NCI-H446 treated with DMSO at 0.1 percent for 48 hours (cell line): ENCODE measurements at regions not wholly inside any gene's neighbourhood (a gene's known extent, or its start where the extent isn't known, plus 50 kb on each side); places are given as distances from the start of the nearest gene placed in this dataset.

ENCODE experiments used
- DNase-seq: peaks from one replicate; lab custom pipeline; 2025; lab: John Stamatoyannopoulos, UW

DNA sequence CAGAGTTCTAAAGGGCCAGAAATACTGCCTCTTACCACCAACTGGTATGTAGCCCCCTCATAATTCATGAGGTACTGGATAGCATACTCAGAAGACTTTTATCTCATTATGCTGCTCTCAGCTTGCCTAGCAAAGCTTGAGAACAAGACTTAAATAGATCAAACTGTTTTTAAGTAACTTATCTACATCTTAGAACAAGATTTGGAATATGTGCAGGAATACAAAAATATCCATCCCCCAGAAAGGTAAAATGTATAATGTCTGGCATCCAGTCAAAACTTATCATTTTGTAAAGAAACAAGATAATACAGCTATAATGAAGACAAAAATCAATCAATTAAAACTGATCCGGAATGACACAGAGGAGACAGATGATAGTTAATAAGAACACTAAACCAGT is 400.4 kb upstream of the TGFBR2 start:
- no peak for DNase-seq

DNA sequence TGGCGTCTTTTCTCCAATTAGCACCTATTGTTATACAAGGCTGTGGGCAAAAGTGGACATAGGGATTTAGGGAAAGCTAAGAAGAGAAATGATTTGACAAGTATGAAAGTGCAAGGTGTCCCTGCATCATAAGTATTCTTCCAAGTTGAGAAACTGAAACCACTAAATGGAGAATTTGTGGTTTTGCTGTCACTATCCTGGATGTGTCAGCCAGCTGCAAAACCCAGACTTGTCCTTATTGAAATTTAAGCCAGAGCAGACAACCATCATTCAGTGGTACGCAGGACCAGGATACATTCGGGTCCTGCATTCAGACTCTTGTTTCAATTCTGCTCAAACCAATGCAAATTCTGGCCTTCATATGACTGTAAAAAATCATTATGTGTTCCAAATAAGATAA is 384.8 kb upstream of the TGFBR2 start:
- no peak for DNase-seq

DNA sequence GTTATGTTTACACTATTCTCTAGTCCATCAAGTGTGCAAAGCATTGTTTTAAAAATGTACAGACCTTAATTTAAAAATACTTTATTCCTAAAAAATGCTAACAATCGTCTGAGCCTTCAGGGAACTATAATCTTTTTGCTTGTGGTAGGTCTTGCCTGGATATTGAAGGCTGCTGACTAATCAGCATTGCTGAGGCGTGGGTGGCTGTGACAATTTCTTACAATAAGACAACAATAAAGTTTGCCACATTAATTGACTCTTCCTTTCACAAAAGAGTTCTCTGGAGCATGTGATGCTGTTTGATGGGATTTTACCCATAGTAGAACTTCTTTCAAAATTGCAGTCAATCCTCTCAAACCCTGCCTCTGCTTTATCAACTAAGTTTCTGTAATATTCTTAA is 384.0 kb upstream of the TGFBR2 start:
- no peak for DNase-seq

DNA sequence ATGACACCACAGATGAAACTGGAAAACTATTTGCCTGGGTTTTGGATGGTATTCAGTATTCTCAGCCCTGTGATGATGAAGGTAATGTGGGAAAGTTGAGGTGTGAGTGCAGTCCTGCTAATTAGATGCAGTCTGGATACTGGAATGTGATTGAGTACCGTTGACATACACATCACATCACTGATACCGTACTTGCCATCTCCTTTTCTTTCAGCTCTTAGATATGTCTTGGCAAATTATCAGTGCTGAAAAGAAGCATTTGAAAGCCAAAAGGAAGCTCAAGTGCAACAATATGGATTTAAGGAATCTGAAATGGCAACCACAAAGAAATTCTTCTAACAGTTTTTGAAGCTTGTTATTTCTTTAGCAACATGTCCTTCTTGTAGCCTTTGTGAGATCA is 381.4 kb upstream of the TGFBR2 start:
- no peak for DNase-seq

DNA sequence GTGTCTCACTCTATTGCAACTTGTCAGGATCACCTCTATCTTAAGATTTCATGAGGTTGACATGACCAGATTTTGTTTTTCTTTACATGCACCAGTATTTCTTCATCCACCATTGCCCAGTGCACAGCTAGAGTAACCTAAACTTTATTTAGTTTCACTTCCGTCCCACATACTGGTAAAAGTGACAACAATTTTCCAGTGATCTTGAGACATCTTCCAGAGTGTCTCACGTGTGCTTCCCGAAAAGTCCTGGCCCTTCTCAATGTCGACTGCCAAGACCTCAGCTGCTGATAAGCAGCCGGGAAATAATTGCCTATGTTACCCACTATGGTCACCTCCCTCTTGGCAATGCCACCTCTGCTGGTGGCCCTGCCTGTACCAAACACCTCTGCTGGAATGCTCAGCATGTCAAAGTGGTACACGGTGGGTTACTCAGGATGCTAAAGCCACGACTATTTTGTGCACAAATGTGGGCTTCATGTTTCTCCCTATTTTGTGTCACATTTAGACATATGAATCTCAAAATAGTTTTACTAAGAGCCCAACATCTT is 379.7 kb upstream of the TGFBR2 start:
- DNase-seq, result no peak

DNA sequence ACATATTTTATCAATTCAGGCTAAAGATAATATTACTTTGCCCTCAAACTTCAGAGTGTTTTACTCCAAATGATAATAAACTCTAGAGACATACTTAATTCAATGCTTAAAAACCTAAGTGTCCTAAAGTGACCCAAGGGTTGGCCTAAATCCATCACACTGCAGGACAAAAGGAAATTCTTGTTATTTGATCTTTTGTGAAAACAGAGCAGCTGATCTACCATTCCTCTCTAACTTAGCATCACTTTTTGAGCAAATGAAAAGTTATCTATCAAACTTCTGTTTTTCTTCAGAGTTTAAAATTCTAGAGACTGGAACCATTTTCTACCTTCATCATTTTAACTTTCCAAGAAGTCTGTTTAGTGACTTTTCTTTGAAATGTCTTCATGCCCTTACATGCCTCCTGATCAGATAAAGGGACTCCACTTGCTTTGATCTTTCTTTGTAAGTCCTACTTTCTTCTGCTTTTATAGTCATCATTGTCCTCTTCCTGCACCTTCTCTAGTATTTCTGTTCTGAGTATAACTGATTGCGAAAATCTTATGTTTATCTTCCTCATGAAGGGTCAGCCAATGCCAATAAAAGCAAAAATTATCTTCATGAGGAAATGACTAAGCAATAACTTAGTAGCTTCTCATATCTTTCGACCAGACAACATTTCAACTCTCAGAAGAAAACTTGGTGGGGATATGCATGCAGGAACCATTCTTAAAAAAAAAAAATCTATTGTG is 378.7 kb upstream of the TGFBR2 start:
- DNase-seq, result no peak

DNA sequence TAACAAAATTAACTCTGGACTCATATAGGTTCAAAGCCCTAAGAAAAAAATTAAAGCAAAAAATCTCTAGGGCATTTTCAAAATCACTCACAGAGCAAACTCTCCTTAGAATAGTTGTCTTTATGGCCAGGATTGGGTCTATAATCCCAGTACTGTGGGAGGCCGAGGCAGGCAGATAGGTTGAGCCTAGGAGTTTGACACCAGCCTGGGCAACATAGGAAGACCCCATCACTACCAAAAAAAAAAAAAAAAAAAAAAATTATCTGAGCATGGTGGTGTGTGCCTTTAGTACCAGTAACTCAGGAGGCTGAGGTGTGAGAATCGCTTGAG is 378.1 kb upstream of the TGFBR2 start:
- DNase-seq, result no peak

DNA sequence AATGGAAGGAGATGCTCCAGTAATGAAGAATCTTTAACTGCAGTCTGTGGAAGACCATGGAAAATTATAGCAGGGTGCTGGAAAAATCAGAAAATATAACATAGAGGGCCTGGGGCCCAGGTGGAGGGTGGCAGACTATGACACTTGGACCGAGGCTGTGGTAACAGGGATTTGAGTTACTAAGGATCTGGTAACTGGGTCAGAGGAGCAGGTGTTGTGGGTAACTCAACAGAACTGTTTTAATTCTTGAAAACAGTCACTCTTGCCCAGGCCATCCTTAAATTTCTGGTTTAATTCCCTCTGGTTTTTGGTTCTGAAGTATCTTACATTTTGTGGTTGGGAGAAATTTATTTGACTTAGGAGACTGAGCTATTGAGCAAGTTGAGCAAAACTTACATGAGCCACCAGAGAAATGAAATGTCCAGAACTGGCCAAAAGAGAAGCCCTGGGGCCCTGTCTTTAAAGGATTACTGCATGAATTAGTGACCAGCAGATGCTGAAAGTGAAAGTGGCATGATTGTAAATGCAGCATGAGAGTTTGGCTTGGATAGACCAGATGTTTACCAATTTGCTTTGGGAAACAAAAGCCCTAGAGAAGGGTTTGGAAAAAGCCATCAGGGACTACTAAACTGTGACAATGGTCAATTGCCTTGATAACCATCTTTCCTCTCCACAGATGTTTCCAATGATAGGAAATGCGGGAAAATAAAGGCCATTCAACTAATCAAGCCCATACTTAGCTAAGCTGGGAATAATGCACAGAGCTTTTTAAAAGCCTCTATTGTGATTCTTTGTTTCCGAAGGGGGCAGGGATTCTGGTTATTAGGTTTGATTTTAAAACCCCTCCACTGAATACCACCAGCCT is 374.9 kb upstream of the TGFBR2 start:
- DNase-seq, result no peak

DNA sequence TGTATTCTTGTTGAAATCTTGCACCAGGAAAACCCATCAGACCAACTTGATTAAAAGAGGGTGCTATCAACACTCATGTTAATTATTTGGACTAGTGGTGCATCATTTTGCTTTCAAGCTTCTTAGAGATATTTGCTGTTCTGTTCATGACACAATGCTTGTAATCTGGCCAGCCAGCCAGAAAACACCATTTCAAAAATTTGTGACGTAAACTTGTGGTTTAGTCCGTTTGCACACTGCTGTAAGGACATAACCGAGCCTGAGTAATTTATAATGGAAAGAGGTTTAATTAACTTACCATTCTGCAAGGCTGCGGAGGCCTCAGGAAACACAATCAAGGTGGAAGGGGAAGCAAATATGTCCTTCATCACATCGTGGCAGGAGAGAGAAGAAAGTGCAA is 374.3 kb upstream of the TGFBR2 start:
- DNase-seq, result no peak

DNA sequence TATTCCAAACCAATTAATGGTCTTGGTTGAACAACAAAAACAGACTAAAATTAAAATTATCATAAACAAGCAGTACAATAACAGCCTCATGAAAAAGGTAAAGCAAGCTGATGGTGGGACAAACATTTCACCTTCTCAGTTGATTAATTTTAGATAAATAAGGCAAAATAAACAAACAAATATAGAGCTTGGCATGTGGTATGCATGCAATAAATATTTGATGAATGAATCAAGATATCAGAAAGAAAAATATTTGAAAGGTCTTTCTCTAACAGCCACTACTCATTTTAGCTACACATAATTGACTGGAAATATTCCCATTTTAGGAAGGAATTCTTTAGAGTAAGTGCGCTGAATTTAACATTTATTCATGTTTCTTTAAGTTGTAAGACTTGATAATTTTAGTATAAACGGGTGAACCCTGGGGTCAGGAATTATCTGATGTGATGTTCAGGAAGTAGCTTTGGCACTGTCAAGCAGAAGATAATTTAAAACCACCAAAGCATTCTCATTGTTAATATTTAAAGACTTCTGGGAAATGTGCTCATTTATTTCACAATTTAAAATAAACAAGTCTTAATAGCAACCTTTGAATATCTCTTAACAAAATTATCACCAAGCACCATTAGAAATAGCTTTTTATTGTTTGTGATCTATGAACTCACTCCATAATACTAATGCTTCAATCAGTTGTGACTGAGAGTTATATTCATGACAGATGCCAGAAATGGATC is 372.3 kb upstream of the TGFBR2 start:
- no peak for DNase-seq

DNA sequence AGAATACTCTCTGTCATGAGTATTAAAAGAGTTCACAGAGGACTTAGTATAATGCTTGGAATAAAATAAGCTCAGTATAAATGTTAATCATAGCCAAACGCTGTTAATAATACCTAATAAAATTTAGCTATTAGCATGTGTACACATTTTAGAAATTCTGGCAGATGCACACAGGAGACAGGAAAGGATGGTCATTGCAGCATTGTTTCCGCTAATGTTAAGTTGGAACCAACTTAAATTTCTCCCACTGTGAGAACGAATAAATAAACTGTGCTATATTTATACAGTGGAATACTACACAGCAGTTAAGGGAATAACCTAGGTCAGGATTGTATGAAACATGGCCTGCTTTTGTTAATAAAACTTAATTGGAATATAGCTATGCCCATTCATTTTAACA is 370.4 kb upstream of the TGFBR2 start:
- DNase-seq, result no peak

DNA sequence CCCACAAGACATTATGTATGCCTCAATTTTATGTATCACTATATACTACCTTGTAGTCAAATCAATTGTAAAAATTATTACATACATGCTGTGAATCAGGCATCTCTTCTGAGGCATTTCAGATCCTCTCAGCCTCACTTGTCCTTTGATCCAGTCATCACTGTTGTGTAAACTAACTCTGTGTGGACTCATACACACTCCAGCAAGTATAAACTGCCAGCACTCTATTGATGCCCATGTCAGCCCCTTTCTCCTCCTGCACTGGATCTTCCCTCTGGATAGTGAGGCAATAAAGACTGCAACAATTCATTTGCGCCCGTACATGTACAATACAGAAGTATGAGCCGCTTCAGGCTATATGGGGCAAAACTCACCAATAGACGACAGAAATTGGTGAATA is 364.7 kb upstream of the TGFBR2 start:
- DNase-seq, result no peak

DNA sequence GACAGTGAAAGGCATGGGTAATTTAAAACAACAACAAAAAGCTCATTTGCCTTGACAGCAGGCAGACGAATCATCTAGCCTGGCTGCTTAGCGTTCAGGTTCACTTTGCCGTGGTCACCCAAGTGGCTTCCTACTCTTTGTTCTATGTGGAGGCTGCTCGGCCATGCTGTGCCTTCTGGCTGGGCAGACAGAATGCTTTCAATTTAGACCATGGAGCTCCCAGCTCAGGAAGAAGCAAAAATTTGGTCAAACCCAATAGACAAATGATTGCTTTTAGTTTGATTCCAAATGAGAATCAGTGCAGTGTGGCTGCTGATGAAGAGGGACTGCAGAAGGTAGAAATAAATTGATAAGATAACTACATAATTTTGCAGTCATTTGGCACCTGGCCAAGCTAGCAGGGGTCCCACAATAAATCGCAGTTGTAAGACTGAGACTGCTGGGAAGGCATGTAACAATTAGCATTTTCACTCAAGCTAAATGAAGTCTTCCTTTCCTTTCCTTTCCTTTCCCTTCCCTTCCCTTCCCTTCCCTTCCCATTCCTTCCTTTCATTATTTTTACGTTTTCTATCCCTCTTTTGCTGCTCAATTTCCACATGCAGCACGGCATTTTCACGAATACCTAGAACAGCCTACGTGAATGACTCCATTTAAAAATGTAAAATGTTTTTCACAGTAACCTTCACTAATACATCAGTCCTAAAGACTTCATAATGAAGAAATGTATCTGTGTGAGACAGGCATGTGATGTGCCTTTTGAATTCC is 360.4 kb upstream of the TGFBR2 start:
- no peak for DNase-seq

DNA sequence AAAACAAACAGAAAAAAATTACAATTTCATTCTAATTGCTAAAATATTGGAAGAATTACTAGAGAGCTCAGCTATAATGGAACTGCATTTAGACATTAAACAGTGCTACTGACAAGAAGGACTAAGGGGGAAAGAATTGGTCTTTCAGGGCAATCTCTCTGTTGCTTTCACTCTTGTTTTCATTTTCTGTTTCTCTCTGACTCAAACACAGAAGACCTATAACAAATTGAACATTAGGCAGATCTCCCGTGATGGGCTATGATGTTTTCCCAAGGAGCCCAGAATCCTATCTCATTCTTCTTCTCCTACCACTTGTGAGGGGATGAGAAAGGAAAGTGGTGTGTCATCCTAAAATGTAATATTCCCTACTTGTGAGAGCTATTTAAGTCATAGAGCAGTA is 358.0 kb upstream of the TGFBR2 start:
- no peak for DNase-seq

DNA sequence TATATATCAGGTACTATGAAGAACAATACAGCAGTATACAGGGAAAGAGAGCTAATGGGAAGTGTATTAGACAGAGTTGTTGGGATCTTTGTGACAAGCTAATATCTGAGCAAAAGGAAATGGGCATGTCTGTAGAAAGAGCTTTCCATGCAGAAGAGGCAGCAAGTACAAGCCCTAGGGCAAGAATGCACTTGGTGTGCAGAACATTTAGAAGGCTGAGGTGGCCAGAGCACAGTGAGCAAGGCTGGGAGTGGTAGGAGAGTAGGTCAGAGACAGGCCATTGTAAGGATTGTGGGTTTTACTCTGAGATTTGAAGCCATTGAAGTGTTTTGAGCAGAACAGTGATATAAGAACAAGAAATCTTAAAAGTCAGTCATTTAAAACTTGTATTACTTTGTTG is 353.9 kb upstream of the TGFBR2 start:
- DNase-seq, result no peak

DNA sequence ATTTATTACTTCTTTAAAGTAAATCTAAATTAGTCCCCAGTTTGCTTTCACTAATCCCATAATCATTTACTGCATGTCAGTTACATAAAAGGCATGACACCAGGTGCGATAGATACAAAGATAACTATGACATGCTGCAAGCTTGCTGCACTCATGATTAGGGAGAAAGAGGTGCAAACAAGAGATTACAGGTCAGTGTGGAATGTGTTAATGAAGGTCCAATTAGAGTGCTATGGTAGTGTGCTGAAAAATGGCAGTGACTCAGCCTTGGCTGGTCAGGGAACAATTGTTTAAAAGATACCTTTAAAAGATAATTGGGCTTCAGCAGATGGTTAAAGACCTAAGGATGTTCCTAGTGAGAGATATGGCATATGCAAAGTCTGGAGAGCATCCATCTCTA is 352.6 kb upstream of the TGFBR2 start:
- DNase-seq, result no peak

DNA sequence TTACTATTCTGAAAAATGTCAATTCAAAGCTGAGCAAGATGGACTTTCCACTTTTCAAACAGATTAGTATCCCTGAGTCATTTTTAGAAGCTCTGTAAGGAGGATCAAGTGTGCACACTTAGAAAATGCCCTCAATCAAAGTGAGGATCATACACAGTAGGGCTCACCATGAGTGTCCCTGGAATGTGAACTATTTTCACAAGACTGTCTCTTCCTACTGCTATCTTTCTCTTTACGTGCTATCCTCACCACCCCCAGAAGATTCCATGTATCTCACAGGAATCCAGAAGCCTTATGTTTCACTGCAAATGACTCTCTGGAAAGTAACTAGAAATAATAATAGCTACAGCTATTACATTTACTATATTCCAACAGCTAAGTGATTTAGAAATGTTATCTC is 349.9 kb upstream of the TGFBR2 start:
- no peak for DNase-seq

DNA sequence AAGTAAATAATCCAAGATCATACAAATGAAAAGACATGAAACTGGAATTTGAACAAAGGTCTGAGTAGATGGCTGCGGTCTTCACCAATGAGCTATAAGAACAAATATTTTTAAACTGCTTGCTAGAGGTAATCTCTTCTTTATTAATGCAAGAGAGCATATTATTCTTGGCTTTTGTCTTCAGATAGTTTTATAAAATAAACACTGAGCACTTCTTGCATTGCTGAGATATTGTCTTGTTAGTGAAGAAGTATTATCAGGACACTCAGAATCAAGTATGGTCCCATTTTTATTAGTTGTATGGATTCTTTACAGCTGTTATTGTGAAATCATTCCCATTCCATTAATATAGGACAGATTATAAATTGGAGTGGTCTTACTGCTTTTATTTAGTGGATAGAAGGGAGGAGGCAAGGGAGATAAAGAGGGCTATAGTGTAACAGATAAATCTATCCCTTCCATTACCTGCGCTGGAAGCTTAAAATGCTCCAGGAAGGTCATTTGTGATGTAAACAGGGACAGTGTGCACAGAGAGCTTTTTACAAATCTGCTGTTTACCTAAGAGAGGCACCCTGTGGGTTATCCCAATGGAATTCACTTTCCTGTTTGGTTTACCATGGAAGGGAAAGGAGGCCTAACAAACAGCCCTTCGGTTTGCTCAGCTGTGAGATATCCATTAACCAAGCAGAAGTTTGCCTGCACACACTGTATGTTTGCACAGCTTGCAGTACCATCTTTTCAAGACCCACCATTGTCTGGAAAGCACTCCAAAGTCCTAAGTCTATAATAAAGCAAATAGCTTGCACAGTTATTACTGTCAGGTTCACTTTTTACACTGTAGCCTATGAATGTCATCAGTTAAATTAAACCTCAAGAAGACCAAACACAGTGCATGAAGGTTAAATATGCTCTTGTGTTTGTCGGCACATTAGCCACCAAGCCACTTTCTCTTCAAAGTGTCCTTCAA is 347.7 kb upstream of the TGFBR2 start:
- DNase-seq, result no peak

DNA sequence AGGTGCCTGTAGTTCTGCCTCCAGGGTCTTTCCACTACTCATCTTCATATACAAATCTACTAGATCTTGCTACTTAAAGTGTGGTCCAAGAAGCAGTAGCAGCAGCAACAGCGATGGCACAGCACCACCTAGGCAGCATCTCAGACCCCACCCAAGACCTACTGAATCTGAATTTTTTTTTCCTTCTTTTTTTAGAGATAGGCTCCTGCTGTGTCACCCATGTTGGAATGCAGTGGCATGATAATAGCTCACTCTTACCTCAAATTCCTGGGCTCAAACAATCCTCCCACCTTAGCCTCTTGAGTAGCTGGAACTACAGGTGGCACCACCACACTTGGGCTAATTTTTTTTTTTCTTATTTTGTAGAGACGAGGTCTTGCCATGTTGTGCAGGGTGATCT is 346.7 kb upstream of the TGFBR2 start:
- no peak for DNase-seq

DNA sequence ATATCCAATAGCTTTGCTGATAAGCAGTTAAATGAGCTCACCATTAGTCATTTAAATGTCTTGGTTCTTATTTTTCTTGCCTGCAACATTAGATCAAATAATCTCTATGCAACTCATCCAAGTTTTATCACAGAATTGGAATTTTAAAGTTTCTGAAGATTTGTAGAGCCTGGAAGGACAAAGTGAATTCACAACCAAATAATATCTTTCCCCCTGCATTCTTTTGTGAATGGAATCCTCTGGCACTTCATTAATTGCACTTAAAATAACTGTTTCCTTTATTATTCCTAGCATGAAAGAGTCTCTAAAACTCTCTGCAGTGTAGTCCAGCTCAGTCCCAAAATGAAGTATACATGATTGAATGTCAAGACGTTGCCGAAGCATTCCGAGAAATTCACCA is 345.6 kb upstream of the TGFBR2 start:
- no peak for DNase-seq
